Activated naive CD4-positive, alpha-beta T cell treated with Interleukin-2 at 50 U/mL for 16 hours (primary cell): ENCODE measurements at regions not wholly inside any gene's neighbourhood (a gene's known extent, or its start where the extent isn't known, plus 50 kb on each side); places are given as distances from the start of the nearest gene placed in this dataset.

Experiments
- DNase-seq: peaks from one replicate; pipeline ENCODE4 v3.0.0-alpha.2; 2020

GRCh38 chr18:42649331-42650035, 466.0 kb downstream of the RIT2 start:
- DNase-seq, result no peak

- DNase-seq, result no peak
Observed at GRCh38 chr18:42654556-42654955, 460.9 kb downstream of the RIT2 start.

GRCh38 chr18:42657551-42657950, 457.9 kb downstream of the RIT2 start:
- no peak for DNase-seq

GRCh38 chr18:42658171-42658570, 457.3 kb downstream of the RIT2 start:
- no peak for DNase-seq

GRCh38 chr18:42659187-42659586, 456.3 kb downstream of the RIT2 start:
- no peak for DNase-seq

GRCh38 chr18:42670860-42671259, 444.6 kb downstream of the RIT2 start:
- DNase-seq, result no peak

- DNase-seq, result no peak
Observed at GRCh38 chr18:42675810-42676209, 439.7 kb downstream of the RIT2 start.

GRCh38 chr18:42683094-42683493, 432.4 kb downstream of the RIT2 start:
- no peak for DNase-seq

GRCh38 chr18:42689310-42689709, 426.2 kb downstream of the RIT2 start:
- DNase-seq, result no peak
